IPS DF 4.7 (cell line): ENCODE measurements at regions not wholly inside any gene's neighbourhood (a gene's known extent, or its start where the extent isn't known, plus 50 kb on each side); places are given as distances from the start of the nearest gene placed in this dataset.
A peak's percentile ranks its signal among the peaks of the same experiment; 100 is the strongest.

ENCODE experiments used
- DNase-seq: peaks from one replicate; pipeline ENCODE4 v3.0.0-alpha.2; 2013; ENCODE audit warnings: low spot score; ENCODE audit errors: extremely low read depth

DNA sequence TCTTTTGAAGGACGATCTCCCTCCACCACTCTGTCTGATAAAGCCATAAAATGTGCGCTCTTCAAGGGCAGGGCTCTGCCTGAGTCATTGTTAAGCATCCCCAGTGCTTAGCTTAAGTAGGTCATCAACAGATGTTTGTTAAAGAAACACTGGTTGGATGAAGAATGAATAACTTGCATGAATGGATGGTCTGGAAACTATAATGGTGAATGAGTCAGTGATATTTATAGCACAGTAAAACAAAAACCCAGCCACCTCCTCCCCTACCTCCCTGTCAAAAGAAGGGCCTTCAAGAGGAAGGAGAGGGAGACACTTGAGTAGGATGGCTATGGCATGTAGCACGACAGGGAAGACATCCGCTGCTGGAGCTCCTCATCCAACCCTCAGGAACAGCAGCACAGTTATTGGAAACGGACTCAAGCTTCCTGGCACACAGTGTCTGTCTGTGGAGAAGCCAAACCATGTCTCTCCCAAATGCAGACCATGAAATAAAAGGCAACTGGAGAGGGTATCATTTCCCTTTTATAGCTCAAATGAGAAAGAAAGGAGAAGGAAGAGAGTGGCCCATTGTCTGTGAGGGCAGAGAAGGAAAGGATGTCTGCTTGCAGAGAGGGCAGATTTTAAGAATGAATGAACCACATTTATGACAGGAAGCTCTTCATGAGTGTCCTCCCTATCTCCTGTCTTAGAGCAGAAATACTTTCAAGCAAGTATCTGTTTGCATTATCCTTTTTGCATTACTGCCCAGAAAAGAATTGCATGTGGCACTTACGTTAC, 183.5 kb upstream of the UBL3 start:
- DNase-seq = no peak

DNA sequence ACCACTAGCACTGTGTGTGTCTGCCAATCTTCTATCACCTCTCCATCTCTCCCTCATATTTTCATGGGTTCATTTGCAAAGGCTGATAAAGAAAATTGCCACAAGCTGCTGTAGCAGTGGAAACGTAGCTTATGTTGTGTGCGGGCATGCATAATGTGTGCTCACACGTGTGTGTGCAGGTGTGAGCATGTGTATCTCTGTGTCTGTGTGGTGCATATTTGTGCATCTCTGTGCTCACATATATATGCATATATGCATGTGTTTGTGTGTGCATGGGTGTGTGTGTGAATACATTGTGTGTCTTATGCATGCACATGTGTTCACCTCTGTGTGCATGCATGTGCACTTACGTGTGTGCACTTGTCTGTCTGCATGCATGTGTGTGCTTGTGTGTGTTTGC, 181.8 kb upstream of the UBL3 start:
- DNase-seq = no peak

DNA sequence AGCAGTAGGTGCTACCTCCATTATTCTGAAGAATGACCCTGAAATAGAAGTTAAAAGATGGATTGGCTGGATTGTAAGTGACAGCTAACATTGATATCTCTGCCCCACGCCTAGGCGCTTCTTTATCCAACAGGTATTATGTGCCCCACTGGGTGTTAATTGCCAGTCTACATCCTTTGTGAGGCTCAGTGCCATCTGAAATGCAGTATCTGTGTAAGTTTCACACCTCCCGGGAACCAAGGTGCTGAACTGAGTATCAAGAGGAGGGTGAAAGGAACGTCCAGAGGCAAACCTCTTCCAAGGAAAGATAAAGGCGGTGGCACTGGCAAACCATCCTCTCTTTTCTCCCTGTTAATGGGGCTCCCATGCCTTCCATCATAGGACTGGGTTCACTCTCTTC, 181.1 kb upstream of the UBL3 start:
- DNase-seq = no peak

DNA sequence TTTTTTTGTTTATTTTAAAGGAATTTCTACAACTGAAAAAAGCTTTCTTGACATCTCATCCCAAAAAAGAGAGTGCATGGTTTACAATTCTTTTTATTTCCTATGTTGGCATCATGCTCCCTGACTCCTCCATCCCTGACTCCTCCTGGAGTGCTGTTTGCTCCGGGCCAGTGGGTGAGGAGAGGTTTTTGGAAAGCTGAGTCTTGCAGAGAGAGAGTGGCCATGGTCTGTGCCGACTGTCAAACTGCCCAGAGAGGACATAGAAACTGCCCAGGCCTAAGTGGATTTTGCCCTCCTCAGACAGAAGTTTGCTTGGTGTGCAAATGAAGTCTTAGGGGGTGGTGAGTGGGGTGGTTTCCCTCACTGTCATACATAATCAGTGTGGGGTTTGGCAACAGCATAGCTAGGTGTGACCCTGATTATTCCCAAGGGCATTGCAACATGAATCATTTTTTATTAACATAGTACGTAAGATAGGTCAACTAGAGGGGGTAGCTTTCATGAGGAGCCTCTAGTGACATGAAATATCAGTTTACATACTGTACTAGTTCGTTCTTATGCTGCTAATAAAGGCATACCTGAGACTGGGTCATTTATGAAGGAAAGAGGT, 179.8 kb upstream of the UBL3 start:
- DNase-seq = no peak

DNA sequence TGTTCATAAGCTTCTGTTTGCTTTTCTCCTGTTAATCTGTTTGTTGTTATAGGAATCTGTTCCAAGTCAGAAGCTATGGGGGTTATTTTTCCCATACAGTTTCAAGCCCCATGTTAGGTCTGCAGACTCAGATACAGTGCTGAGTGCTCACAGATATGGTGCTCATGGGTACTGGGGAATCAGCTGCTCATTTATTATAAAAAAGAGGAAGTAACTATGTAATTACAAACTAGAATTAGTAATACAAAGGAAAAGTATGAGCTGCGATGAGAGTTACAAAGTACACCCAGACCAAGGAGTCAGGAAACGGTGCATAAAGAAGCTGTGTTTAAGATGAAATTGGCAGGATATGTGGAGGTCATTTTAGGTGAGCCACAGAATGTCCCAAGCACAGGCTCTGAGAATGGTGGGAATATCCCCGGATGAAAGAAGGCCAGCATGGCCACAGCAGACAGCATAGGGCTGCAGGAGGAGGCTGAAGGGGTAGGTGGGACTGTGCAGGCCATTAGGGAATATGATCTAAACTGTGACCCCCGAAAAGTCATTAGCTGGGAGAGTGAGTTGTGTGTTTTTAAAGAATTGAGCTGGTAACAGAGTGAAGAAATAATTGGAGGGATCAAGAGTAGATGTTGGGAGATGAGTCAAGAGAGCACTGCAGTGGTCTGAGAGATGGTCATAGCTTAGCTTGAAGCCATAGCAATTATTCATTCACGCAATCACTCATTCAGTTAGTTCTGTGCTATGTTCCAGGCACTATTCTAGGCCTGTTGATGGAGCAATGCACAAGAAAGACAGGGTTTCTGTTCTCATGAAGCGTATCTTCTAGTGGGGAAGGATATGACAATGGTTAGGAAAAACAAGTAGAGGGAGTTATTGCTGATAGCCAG, 177.4 kb upstream of the UBL3 start:
- DNase-seq = no peak

DNA sequence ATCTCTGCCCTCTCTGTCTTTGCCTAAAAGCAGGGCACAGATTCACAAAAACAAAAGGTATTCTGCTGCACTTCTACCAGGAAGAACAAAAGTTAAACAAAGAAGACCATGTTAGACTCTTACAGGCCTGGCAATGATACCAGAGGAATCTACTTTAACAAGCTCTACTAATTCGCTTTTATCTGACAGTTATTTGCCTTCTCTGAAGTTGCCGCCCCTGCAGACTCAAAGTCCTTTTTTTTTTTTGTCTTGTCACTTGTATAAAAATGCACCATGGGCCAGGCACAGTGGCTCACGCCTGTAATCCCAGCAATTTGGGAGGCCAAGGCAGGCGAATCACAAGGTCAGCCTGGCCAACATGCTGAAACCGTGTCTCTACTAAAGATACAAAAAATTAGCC, 176.5 kb upstream of the UBL3 start:
- no peak for DNase-seq

DNA sequence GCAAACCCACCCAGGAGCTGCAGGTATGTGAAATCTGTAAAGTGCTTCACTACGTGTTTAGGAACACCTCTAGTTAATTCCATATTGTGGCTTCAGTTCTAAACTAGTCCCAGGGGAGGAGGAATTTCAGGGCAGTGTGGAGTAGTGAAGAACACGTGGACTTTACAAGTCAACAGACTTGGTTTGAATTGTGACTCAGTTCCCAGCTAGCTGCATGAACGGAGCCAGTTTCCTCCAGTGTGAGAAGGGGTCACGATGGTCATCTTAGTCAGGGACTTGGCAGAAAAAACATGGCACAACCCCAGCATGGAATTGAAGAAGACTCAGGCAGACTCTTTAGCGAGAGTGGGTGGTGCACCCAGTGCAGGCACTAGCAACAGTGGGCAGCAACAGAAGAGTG, 175.7 kb upstream of the UBL3 start:
- no peak for DNase-seq

DNA sequence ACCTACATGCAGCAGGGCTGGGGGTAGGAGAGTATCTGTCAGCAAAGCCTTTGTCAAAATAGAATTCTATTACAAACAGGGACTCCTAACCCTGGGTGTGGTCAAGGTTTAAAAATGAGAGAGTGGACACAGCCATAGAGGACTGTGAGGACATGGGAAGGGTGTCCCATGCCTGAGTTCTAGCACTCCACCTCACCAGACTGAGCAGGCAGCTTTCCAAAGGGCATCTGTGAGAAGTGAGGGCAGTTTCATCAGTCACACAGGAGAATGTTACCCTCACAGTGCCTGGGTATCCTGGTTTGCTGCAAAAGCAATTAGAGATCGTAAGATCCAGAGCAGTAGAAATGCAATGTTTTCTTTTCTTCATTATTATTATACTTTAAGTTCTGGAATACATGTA, 174.9 kb upstream of the UBL3 start:
- no peak for DNase-seq

DNA sequence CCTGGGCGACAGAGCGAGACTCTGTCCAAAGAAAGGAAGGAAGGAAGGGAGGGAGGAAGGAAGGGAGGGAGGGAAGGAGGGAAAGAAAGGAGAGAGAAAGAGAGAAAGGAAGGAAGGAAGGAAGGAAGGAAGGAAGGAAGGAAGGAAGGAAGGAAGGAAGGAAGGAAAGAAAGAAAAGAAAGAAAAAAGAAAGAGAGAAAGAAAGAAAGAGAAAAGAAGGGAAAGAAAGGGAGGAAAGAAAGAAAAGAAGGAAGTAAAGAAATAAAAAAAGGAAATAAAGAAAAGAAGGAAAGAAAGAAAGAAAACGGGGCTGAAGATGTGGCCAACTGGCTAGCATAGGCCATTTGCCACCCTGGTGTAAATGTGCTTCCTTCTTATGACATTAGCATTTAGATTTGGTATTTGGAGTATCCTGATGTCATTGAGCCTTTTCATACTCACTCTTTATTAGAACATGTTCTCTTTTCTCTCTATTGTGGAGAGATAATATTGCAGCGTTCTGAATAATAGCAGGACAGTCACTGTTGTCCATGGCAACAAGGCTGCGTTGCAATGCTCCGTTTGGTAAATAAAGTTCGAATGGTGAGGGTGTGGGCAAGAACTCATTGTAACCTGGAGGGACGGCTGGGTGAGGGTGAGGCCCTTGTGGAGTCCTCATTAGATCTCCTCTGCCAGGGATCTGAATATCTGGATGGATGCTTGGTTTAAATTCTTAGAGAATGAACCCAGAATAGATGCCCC, 173.9 kb upstream of the UBL3 start:
- DNase-seq = no peak

DNA sequence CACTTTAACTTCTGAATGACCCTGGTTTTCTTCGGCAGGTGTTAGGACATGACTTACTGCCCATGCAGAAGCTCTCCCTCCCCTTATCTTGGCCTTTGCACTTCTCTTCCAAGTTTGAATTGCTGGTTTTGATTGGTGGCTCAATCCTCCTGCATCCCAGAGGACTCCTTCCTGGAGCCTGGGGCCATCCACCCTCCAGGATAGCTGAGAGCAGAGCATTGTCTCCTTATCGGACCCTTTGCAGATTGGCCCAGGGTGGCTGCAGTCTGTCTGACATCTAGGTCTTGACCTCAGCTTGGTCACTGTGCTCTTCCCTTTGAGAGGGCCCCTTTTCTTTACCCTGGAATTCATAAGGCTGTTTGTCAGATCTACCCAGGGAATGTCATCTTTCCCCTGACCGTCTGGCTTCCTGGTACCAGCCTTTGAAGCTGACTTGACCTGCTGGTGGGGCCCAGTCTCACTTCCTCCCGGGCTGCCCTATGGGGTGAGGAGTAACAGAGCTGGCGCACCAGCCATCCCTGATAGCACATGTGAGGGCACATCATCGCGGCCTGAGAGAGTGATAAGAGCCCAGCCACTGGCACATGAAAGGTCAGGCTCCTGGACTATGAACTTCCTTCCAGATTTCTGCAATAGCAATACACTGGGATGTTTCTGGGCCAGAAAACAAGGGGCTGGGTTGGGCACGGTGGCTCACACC, 172.9 kb upstream of the UBL3 start:
- DNase-seq = no peak

DNA sequence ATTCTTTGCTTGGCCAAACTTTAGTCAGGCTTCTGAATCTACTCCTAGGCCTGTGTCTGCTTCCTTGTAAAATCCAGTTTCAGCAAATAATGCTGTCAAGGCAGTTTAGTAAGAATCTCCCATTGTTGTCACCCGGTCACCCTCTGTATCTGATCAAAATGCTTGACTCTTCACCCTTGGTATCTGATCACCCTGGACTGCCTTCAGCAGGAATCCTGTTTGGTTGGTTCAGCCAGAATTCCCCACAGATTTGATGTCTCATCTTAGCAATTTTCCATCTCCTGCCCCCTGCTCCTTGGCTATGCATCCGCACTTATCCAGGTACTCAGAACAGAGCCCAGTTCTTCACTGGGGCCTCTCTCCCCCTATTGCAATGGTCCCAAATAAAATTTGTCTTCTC, 172.4 kb upstream of the UBL3 start:
- DNase-seq = no peak

DNA sequence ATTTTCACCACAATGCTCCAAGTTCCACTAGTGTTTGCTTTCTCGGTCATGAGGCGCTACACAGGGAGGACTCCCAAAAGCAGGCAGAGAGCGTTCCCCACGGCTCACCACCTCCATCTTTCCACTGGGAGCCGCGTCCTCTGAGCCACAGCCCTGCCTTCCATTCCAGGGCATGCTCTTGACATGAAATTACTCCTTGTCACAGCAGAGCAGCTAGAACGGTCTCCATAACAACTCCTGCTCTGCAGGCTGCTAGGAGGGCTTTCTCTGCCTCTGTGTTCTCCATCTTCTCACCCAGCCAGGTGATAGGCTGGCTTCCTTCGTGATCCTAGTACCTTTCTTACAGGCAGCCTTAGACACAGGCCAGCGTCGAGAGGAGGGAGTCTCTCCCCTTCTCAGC, 171.8 kb upstream of the UBL3 start:
- DNase-seq = no peak

DNA sequence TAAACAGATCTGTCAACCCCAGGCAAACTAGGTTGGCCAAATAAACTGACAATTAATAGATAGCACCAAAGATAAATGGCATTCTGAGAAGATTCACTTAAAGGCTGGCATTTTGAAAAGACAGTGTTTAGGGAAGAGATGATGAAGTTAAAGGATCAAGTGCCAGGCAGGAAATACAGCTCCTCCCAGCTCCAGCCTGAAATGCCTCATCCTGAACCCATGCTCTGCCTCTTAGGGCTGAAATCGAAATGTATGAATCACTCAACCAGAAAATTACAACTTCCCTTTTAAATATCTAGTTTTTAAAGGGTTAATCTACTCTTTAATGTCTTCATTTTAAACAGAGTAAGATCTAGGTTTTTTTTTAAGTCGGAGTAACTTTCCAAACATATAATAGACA, 171.2 kb upstream of the UBL3 start:
- no peak for DNase-seq

DNA sequence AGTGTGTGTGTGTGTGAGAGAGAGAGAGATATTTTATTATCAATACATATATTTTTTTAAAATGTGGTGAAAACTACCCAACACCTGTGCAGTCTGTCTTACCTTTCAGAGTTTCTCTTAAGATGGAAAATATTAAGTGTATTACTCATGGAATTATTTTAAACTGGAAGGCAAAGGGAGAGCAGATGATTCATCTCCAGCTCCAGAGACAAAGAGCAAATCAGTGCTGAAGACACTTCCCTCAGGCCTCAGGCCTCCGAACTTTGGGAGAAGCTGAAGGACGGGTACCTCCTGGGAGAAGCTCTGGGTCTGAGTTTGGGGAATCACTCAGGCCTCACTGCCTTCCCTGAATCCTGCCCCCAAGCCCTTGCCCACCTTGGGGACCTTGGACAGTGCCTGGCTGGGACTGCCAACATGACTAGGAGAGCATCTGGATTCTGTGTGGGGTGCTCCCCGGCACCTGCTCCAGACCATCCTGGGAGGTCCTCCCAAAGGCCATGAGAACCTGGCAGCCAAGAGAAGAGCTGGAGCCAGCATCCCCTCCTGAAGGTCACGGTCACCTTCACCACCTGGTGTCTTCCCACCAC, 170.4 kb upstream of the UBL3 start:
- no peak for DNase-seq

DNA sequence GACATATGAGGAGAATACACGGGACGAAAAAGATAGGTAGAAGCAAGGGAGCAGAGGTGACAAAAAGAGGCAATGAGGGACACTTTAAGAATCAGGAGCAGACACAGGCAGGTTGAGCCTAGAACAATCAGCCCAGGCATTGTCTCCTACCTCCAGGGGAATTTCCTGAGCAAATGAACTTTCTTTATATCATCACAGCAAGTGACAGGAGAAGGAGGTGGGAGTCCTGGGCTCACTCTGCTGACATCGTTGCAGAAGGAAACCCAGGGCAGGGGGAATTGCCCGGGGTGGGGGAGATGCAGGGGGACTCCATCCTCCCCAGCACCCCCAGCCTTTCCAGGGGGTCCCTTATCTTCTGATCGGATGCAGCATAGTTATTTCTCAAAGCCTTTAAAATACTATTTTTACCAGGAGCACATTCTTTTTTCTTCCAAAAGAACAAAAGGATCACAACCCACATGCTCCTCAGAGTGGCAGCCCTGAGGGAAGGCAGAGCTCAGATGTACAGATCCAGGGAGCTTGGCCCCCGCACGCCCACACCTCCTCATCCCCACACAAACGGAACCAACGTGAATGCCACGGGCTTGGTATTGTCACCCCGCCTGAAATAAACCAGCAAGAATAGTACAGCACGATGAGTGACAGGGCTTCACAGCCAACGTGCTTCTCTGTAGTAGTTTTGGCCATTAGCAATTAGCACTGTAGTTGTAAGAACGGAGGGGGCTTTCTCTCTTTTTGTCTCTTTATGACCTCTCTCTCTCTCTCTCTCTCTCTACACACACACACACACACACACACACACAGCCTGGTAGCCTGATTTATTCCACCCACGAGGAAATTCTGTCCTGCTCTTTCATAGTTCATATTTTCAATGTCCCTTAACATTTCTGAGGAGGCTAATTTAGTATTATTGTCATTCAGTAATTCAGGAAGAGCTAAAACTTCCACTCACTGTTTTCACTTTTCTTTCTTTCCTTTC, 169.5 kb upstream of the UBL3 start:
- peak; percentile 22 for DNase-seq

DNA sequence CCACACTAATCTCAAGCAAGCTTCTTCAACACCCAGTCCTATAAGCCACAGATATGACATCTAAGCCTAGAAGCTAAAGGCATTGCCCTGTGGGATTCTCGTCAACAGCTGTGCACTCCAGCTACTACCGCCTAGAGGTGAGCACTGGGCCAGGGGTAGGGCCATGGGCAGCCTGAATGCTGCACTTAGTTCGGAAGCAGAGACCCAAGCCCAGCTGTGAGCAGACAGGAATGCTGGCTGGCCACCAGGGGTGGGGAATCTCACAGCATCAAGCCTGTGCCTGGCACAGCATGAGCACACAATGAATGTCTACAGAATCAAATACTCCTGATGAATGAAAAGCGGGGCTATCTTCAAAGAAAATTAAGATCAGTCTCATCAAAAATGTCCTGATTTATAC, 167.5 kb upstream of the UBL3 start:
- no peak for DNase-seq

DNA sequence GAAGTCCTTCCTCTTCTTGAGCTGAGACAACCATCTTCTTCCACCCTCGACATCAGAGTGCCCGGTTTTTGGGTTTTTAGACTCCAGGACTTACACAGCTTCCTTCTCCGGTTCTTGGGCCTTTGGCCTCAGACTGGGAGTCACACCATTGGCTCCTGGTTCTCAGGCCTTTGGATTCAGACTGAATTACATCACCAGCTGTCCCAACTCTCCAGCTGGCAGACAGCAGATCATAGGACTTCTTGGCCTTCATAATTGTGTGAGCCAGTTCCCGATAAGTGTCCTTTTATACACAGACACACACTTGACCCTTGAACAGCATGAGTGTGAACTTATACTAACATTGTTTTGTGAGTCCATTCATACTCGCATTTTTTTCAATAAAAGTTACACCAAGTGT, 166.0 kb upstream of the UBL3 start:
- DNase-seq = no peak

DNA sequence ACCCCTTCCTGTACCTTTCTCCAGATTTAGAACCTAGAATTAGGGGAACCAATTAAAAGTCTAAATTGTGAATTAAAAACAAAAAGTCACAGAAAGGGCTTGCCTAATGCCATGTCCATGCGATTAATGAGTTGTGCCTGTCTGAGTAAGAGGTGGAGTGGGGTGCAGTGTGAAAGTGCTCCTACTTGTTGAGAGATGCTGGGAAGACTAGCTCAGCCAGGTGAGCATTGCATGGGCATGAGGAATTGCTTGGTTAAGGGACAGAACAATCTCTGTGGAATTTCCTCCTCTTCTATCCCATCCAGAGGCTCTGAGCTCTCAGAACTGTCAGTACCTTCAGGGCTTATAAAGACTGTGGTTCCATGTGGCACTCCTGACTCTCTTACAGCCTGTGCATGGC, 159.0 kb upstream of the UBL3 start:
- DNase-seq = no peak

DNA sequence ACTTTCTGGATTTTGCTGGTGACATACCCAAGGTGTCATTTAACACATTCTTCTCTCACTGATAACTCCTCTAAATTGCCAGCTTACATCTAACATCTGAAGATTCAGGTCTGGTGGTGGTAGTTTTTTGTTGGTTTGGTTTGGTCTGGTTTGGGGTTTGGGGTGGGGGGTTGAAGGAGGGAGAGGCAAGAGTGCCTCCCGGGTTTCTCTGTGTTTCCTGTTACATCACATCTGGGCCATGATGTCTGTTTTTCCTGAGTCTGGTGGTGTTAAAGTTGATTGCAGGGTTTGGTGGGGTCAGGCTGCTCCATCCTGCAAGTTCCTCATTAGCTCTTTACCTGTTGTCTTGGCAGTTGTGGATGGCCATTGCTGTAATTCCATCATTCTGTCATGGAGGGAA, 155.8 kb upstream of the UBL3 start:
- DNase-seq = no peak

DNA sequence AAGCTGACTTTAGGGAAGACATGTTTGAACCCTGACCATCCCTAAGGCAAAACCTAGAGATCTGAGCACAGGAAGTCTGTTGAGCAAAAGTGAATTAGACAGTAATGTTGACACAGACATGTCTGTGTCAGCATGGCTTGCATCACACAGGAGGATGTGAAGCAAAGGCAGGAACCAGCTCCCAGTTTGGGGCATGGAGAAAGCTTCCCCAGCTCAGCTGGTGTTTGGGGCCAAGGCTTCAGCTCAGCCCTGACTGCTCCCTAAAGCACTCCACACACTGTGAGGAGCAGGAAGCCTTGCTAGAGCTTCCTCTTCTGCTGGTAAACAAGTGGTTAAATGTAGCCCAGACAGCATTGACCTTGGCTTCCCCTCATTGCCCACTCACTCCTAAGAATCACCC, 153.8 kb upstream of the UBL3 start:
- no peak for DNase-seq
